Hematopoietic multipotent progenitor cell treated with erythropoietin and hydrocortisone succinate and interleukin-3 and kit ligand, for 17 days (in vitro differentiated cells): ENCODE measurements at regions not wholly inside any gene's neighbourhood (a gene's known extent, or its start where the extent isn't known, plus 50 kb on each side); places are given as distances from the start of the nearest gene placed in this dataset.
"Not testable (repeated sequence)": the region's sequence is repeated elsewhere in the genome, so short reads cannot be mapped to it uniquely, and the experiment has no call there.

ENCODE experiments used
- DNase-seq: peaks from one replicate; pipeline ENCODE4 v3.0.0-alpha.2; 2015; ENCODE audit warnings: low spot score

- no peak for DNase-seq
These were observed 441.9 kb upstream of the NPVF start for GRCh38 chr7:25669961-25670841.

- no peak for DNase-seq
These were observed 442.8 kb upstream of the NPVF start for GRCh38 chr7:25671111-25671510.

- DNase-seq, result no peak
These were observed 444.2 kb upstream of the NPVF start for GRCh38 chr7:25672496-25672895.

DNA sequence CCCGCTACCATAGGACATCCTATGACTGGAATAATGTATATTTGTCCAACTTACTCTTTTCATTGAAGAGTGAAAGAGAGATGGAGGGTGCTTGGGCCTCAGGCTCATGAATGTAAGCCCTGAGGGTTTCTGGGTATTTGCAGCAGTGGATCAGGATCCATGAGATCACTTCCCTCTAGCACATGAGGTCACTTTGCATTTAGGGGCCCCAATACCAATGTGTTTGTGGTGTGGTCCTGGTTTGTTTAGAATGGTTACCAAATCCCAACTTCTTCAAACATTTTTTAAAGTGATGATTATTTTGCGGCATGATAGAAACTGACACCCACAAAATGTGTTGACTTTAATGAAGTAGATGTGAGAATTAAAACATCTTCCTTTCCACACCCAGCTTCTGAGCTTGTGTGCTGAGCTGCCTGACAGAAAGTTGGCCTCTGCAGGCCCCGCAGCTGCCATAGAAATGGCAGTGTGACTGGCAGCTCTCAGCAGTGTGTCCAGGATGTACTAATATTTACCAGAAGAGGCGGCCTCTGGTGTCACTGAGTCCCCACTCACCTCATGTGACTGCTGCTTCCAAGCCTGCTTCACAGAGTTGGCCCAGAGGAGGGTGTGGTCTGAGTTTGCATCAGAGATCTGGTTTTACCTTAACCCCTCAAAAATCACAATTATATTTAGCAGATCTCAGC is 447.6 kb upstream of the NPVF start:
- DNase-seq, result no peak

GRCh38 chr7:25677595-25677994 is 449.3 kb upstream of the NPVF start:
- DNase-seq, result no peak

DNA sequence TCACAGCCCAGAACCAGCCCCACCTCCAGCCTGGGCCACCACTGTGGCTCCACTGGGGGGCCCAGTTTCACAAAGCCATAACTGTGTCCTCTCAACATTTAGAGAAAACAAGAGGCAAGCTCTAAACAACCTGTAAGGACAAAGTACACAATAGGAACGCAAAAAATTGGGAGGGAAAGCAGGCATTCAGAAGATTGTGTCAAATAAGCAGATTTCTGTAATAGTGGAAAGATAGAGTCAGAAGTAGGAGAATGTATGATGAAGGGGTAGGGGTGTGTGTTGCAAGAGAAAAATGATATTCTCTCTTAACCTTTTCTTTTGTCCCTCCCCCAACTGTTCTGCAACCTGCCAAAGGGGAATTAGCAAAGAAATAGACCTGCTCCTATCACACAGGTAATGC is 449.9 kb upstream of the NPVF start:
- DNase-seq, result no peak

GRCh38 chr7:25680636-25681035 is 452.4 kb upstream of the NPVF start:
- DNase-seq, result no peak

DNA sequence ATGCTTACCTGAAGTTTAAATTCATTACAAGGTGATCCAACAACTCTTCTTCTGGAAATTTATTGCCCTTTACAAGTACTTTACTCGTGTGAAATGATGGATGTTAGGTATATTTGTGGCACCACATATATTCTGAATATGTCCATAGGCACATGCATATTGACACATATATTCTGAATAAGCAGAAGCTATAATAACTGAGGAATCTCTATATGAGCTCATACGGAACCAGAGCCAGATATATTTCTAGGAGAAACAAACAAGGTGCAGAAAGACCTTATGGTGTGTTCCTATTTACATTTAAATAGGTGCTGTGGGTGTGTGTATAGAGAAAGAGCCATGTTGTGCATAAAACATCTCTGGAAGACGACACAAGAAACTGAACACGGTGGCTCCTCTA is 456.1 kb upstream of the NPVF start:
- DNase-seq, result no peak

DNA sequence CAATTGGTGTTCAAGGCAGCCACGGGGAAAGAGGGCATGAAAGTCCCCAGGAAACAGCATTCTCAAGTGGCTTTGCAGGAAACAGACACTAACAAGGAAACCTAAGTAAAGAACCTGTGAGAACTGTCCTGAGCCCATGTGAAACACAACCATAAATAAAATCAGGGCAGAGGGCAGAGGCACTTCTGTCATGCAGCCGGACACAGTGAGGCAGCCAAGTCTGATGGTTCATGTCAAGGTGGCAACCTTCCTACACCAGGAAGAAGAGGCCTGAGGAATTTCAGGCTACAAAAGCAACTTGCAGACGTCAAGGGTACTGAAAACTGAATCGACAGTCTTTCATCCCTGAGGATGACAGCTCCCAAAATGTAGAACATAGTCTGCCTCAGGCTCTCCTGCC is 458.2 kb upstream of the NPVF start:
- DNase-seq, result no peak

DNA sequence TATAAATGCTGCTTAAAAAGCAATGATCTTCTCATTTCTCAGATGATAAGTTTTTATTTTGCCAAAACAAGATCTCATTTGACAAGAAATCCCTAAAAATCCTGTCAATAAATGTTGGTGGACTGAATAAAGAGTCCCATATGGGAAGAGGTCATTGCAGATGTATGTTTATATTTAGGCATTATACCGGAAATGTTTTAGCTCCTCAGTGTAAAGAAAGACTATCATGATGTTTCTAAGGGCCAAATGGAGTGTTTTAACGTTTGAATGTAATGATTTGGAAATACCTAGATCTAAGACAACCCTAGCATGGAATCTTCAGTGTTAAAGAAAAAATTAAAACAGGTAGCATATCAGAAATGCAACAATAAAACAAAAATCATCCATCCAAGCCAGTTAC is 457.8 kb upstream of the NFE2L3 start:
- DNase-seq, result no peak

DNA sequence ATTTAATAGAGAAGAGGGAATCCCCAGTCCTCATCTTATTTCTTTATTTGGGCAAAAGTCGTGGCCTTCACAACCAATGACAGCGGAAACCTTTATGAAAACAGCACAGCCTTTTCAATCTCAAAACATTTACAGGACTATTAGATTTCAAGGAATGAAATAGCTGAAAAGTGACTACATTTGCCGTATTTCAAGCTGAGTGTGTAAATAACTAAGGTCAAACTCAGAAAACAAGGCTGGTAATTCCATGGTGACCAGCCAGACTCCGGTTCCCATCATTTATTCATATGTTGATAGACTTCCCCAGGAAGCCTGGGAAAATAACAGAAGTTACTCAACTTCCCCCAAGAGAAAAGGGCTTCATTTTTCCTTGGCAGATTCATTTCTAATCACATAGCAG is 457.3 kb upstream of the NFE2L3 start:
- no peak for DNase-seq

GRCh38 chr7:25696571-25696970 is 455.4 kb upstream of the NFE2L3 start:
- no peak for DNase-seq

DNA sequence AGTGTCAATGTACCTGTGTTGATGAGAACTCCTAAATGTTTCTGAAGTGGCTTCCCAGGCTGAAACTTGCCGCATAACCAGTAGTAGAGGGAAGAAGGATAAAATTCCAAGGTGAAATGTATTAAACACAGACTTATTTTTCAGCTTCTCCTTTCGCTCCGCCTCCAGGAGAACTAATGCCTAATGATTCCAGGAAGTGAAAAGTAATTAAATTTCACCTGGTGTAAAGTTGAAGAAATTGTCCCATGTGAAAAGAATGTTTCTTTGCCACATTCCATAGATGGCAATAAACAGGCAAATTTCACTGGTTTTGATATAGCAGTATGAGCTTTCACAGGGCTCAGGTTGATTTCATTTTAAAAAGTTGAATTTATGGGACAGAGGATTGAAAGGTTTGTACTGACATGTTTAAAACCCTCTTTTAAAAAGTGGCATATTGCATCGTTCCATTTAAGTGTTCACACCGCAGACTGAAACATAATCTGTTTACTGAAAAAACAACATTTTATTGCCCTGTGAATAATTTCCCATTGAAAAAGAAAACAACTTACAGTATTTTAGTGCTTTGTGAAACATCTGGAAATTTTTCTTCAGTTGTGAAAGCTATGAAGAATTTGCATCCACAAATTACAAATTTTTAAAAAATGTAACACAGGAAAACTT is 453.4 kb upstream of the NFE2L3 start:
- DNase-seq, result no peak

GRCh38 chr7:25700141-25700540 is 451.9 kb upstream of the NFE2L3 start:
- DNase-seq, result not testable (repeated sequence)

GRCh38 chr7:25704413-25704812 is 447.6 kb upstream of the NFE2L3 start:
- DNase-seq, result no peak

GRCh38 chr7:25706764-25707163 is 445.2 kb upstream of the NFE2L3 start:
- DNase-seq, result no peak

- no peak for DNase-seq
These were observed 444.0 kb upstream of the NFE2L3 start for GRCh38 chr7:25707768-25708620.

GRCh38 chr7:25710959-25711358 is 441.0 kb upstream of the NFE2L3 start:
- DNase-seq, result no peak

GRCh38 chr7:25711940-25712339 is 440.1 kb upstream of the NFE2L3 start:
- DNase-seq, result no peak

GRCh38 chr7:25712500-25712899 is 439.5 kb upstream of the NFE2L3 start:
- DNase-seq, result no peak

DNA sequence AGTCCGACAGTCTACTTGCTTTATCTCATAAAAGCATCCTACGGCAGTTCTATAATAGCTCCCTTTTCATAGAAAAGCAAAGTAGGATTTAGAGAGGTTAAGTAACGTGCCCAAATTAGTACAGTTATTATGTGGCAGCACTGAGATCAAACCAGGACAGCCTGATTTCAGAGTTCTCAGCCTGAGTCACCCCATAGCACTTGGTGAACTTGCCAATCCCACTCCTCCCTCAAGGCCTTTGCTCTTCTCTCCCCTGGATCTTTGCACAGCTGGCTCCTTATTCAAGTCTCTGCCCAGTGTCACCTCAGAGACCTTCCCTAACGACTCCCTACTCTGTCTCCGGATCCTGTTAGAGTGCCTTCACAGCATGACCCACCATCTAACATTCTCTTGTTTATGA is 438.0 kb upstream of the NFE2L3 start:
- DNase-seq, result no peak

DNA sequence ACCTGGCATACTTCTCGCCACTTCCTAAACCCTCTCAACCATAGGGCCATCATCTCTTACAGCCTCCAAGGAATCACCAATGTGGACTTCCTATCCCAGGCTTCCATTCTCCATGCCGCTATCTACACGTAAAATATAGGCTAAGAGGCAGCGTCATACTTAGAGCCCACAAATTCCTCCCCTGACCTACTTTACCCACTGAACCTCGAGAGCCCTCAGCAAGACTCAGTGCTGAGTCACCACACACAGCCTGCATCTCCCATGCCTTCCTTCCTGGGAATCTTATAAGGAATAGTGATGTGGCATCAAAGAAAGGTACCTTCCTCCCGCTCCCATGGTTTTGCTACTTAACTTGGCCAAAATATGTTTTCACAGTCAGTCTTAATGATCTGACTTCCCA is 435.6 kb upstream of the NFE2L3 start:
- no peak for DNase-seq
